B cell (primary cell): ENCODE measurements at regions not wholly inside any gene's neighbourhood (a gene's known extent, or its start where the extent isn't known, plus 50 kb on each side); places are given as distances from the start of the nearest gene placed in this dataset.

ENCODE experiments used
- ATAC-seq: fragments of 200-7000 bp; cut with Tn5 transposase; one replicate; pipeline ENCODE4 v1.10.0; 2021; ENCODE audit warnings: low read depth, mild to moderate bottlenecking, moderate number of reproducible peaks, moderate library complexity
- CTCF ChIA-PET: fragments of 350-600 bp; sonication (Branson Sonifier 250); formaldehyde crosslinking; loops from one replicate; lab custom pipeline; 2021; ENCODE audit warnings: antibody characterized with exemption, inconsistent platforms; lab: Charles Lee
- POLR2A ChIA-PET: fragments of 350-600 bp; sonication (Branson Sonifier 250); formaldehyde crosslinking; loops from one replicate; lab custom pipeline; 2021; ENCODE audit warnings: antibody characterized with exemption; lab: Charles Lee
- DNase-seq: peaks from one replicate; pipeline ENCODE4 v3.0.0; 2013
- H2AFZ ChIP-seq: 2 replicates; pipeline ENCODE4 v1.6.1; 2012; ENCODE audit warnings: mild to moderate bottlenecking, low read depth, low read length; ENCODE audit not compliant: insufficient read depth, poor library complexity, severe bottlenecking
- H3K27ac ChIP-seq, 2 donors: 1 replicate in 1 of 2; 2 replicates in 1 of 2; pipeline ENCODE4 v1.5.1; 2012 to 2013; ENCODE audit warnings: low read length in 2 of 2, mild to moderate bottlenecking in 2 of 2, moderate library complexity in 1 of 2
- H3K27me3 ChIP-seq, 4 experiments: fragments of 200-600 bp in 1 of 4; sonication (generic) in 1 of 4; replicated peaks in 1 of 4; 1 replicate in 2 of 4; 2 replicates in 2 of 4; pipeline versions ENCODE4 v1.6.1 to v1.7.0; 2013 to 2016; ENCODE audit warnings: low read length in 3 of 4, mild to moderate bottlenecking in 2 of 4, mixed read lengths in 1 of 4, moderate library complexity in 1 of 4; ENCODE audit not compliant: insufficient read depth in 4 of 4, control insufficient read depth in 3 of 4; ENCODE audit errors: control extremely low read depth in 1 of 4
- H3K36me3 ChIP-seq, 2 experiments: replicated peaks in 1 of 2; 1 replicate in 1 of 2; 2 replicates in 1 of 2; pipeline versions ENCODE4 v1.6.1 to v1.7.1; 2013; ENCODE audit warnings: low read length in 1 of 2; ENCODE audit not compliant: insufficient read depth in 2 of 2, control insufficient read depth in 1 of 2; ENCODE audit errors: control extremely low read depth in 1 of 2, extremely low read depth in 1 of 2
- H3K4me1 ChIP-seq, 2 donors: fragments of 200-600 bp in 1 of 2; sonication (generic) in 1 of 2; 1 replicate in 1 of 2; 2 replicates in 1 of 2; pipeline versions ENCODE4 v1.5.1 to v1.6.1; 2013 to 2017; ENCODE audit warnings: low read length in 2 of 2; ENCODE audit not compliant: control insufficient read depth in 2 of 2, insufficient read depth in 2 of 2
- H3K4me2 ChIP-seq: replicated peaks from 2 replicates; pipeline ENCODE3; 2012; ENCODE audit warnings: mild to moderate bottlenecking, low read depth, low read length; ENCODE audit not compliant: poor library complexity, severe bottlenecking
- H3K4me3 ChIP-seq, 5 experiments: fragments of 200-600 bp in 1 of 5; sonication (generic) in 1 of 5; 1 replicate in 3 of 5; 2 replicates in 2 of 5; pipeline versions ENCODE4 v1.5.1 to v1.7.0; 2011 to 2016; ENCODE audit warnings: low read length in 4 of 5, mild to moderate bottlenecking in 4 of 5, low read depth in 2 of 5, control low read depth in 1 of 5, moderate library complexity in 1 of 5; ENCODE audit not compliant: insufficient read depth in 1 of 5; ENCODE audit errors: control extremely low read depth in 1 of 5, extremely low read depth in 1 of 5
- H3K79me2 ChIP-seq: fragments of 200-600 bp; sonication (generic); one replicate; pipeline ENCODE4 v1.6.0; 2016; ENCODE audit warnings: low read length; ENCODE audit not compliant: control insufficient read depth, insufficient read depth
- H3K9ac ChIP-seq: fragments of 200-600 bp; sonication (generic); 2 replicates; pipeline ENCODE4 v1.6.1; 2017; ENCODE audit warnings: mild to moderate bottlenecking, low read length, moderate library complexity
- H3K9me3 ChIP-seq, 3 donors: one replicate each; pipeline versions ENCODE4 v1.6.1 to v1.7.1; 2013; ENCODE audit warnings: low read length in 2 of 3; ENCODE audit not compliant: control insufficient read depth in 2 of 3, insufficient read depth in 1 of 3; ENCODE audit errors: control extremely low read depth in 1 of 3
- H4K20me1 ChIP-seq: 2 replicates; pipeline ENCODE4 v1.6.0; 2012; ENCODE audit warnings: mild to moderate bottlenecking, low read length; ENCODE audit not compliant: insufficient read depth, control insufficient read depth, poor library complexity, severe bottlenecking
- H3K27ac Mint-ChIP-seq: one replicate; pipeline ENCODE4 v1.8.0; 2021; ENCODE audit warnings: mixed read lengths
- H3K27me3 Mint-ChIP-seq: one replicate; pipeline ENCODE4 v1.8.0; 2021; ENCODE audit warnings: mixed read lengths
- H3K4me1 Mint-ChIP-seq: one replicate; pipeline ENCODE4 v1.8.0; 2021; ENCODE audit warnings: mixed read lengths
- H3K4me3 Mint-ChIP-seq: one replicate; pipeline ENCODE4 v1.8.0; 2021; ENCODE audit warnings: mixed read lengths
- H3K9me3 Mint-ChIP-seq: one replicate; pipeline ENCODE4 v1.8.0; 2022; ENCODE audit warnings: mixed read lengths; ENCODE audit not compliant: insufficient read depth
- CTCF ChIP-seq: fragments of 200-600 bp; IDR thresholded peaks from one replicate; pipeline ENCODE4 v1.8.0; 2022; ENCODE audit warnings: antibody characterized with exemption, mild to moderate bottlenecking
- EZH2 ChIP-seq: IDR thresholded peaks from 2 replicates; pipeline ENCODE4 v1.6.1; 2012; ENCODE audit warnings: borderline replicate concordance, low read depth, mild to moderate bottlenecking, moderate library complexity, low read length; ENCODE audit not compliant: insufficient read depth, poor library complexity, severe bottlenecking
- WGBS: methylation state at CpG from one replicate; pipeline ENCODE4 v1.1.5; 2013; ENCODE audit warnings: missing lambda C conversion rate; ENCODE audit not compliant: insufficient coverage; 5-methylcytosine and 5-hydroxymethylcytosine counted together
- intact Hi-C: fragments of 100-400 bp; cut with micrococcal nuclease; formaldehyde crosslinking; loops from one replicate; pipeline ENCODE4 v1.10.0; 2022

DNA sequence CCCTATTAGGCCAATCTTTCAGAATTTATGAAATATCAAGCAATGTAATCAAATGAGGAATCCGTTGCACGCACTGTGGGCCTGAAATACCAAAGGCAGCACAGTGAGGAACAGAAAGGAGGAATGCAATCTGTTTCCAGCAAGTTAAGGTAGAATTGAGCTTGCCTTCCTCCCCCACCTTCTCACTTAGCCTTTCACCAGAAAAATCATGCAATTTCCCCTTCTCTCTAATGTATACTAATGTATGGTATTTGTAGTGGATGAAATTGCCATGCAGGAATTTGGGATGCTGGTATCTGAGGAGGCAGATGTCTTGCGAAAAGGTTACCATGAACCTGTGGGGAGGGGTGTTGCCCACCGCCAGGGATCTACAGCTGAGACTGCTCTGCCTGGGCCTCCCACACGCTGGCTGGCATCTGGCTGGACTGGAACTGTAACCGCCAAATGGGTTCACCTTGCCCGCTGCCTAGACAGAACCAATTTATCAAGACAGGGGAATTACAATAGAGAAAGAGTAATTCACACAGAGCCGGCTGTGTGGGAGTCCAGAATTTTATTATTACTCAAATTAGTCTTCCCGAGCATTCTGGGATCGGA lies 222.4 kb upstream of the MYLIP start:
- ChIA-PET POLR2A (interaction anchor here (0.9 kb wide), 1 partner anchor 222 kb away, joined by 3 read pairs; the partner anchor contains the start of gene MYLIP), CTCF (interaction anchor here (1.1 to 1.7 kb wide), 4 partner anchors 12 to 277 kb away, joined by 4 to 9 read pairs (median 6); partner anchors contain the start of gene MYLIP)
- peaks cover 54% of the 10 kb centered on the region for H3K4me1 Mint-ChIP-seq
- no peak for ATAC-seq
- H3K27me3 ChIP-seq, result no peaks in the 10 kb centered on the region
- intact Hi-C loops, result no loop called here
- no peak overlapping the region for H3K4me3 Mint-ChIP-seq
- H3K9me3 ChIP-seq, result no peaks in the 10 kb centered on the region
- 100% methylated on average over 4 of the region's 10 CpGs for WGBS
- H3K4me1 ChIP-seq, result peaks cover 33 to 39% of the 10 kb centered on the region in 2 donors
- no peak for TF ChIP-seq CTCF
- TF ChIP-seq EZH2, result no peak
- no peak overlapping the region for H3K9ac ChIP-seq
- no peaks in the 10 kb centered on the region for H4K20me1 ChIP-seq
- no peaks in the 10 kb centered on the region for H3K36me3 ChIP-seq
- no peak overlapping the region for H3K4me2 ChIP-seq
- H3K27ac ChIP-seq, result no peak overlapping the region
- H3K9me3 Mint-ChIP-seq, result no peaks in the 10 kb centered on the region
- peak overlapping the region; percentile 83 for H3K27ac Mint-ChIP-seq
- no peak overlapping the region for H3K4me3 ChIP-seq
- no peaks in the 10 kb centered on the region for H3K27me3 Mint-ChIP-seq
- DNase-seq, result no peak
- H3K79me2 ChIP-seq, result no peaks in the 10 kb centered on the region
- no peak overlapping the region for H2AFZ ChIP-seq
